Lower leg skin (tissue), 4 donors: ENCODE measurements at regions not wholly inside any gene's neighbourhood (a gene's known extent, or its start where the extent isn't known, plus 50 kb on each side); places are given as distances from the start of the nearest gene placed in this dataset.

Experiments
- DNase-seq, 2 donors: peaks; one replicate each; pipeline ENCODE4 v3.0.0-alpha.2; 2019; ENCODE audit warnings: low spot score in 2 of 2
- H3K4me3 ChIP-seq: fragments of 200-600 bp; sonication (generic); 2 replicates; pipeline ENCODE4 v1.5.1; 2017; ENCODE audit warnings: mild to moderate bottlenecking, low read depth; ENCODE audit not compliant: poor library complexity, severe bottlenecking
- POLR2A ChIP-seq, 2 donors: fragments of 450-650 bp; IDR thresholded peaks; one replicate each; pipeline ENCODE4 v1.6.1; 2016 to 2017; ENCODE audit warnings: antibody characterized with exemption in 2 of 2, mild to moderate bottlenecking in 1 of 2, moderate library complexity in 1 of 2
- WGBS, 2 donors: methylation state at CpG; one replicate each; pipeline ENCODE4 v1.1.5; 2018; 5-methylcytosine and 5-hydroxymethylcytosine counted together
- intact Hi-C: fragments of 100-400 bp; cut with DNase I; formaldehyde crosslinking; loops from one replicate; pipeline ENCODE4 v1.15.0; 2023; ENCODE audit warnings: low total_unique reads
- TF ChIP-seq, protein P1 (sequence below), 3 donors: fragments of 450-650 bp; IDR thresholded peaks; one replicate each; pipeline ENCODE4 v1.5.1; 2016; ENCODE audit warnings: antibody characterized with exemption in 3 of 3, mild to moderate bottlenecking in 3 of 3, moderate library complexity in 2 of 3

DNA sequence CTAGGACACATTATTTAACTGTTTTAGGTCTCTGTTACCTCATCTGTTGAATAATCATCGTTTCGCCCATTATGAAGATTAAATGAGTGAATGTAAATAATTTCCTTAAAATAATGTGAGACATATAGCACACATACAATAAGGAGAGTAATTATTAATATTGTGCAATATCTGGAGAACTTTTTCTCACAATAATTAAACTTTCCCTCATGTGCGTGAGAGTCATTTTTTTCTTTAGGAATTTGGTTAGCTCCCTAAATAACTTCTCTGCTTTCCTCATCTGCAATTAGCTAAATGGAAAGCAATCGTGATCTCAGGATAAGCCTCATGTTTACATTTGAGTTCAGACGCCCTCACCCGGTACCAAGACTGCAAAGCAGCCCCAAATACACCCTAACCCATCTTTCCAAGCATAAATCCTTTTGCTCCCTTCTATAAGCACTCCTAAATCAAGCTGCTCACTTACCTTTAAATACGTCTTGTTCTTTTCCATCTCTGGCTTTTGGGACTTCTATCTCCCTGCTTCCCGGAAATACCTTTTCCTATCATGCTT is 78.8 kb downstream of the MZT1 start:
- TF ChIP-seq POLR2A (IDR thresholded peaks at IDR 0.05): no peak
- TF ChIP-seq, protein P1, sequence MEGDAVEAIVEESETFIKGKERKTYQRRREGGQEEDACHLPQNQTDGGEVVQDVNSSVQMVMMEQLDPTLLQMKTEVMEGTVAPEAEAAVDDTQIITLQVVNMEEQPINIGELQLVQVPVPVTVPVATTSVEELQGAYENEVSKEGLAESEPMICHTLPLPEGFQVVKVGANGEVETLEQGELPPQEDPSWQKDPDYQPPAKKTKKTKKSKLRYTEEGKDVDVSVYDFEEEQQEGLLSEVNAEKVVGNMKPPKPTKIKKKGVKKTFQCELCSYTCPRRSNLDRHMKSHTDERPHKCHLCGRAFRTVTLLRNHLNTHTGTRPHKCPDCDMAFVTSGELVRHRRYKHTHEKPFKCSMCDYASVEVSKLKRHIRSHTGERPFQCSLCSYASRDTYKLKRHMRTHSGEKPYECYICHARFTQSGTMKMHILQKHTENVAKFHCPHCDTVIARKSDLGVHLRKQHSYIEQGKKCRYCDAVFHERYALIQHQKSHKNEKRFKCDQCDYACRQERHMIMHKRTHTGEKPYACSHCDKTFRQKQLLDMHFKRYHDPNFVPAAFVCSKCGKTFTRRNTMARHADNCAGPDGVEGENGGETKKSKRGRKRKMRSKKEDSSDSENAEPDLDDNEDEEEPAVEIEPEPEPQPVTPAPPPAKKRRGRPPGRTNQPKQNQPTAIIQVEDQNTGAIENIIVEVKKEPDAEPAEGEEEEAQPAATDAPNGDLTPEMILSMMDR (IDR thresholded peaks at IDR 0.05): no peak
- intact Hi-C loops: no loop called here
- 52 to 57% methylated on average over 8 of the region's 8 CpGs for WGBS, 2 donors
- no peak for DNase-seq
- no peak overlapping the region for H3K4me3 ChIP-seq

DNA sequence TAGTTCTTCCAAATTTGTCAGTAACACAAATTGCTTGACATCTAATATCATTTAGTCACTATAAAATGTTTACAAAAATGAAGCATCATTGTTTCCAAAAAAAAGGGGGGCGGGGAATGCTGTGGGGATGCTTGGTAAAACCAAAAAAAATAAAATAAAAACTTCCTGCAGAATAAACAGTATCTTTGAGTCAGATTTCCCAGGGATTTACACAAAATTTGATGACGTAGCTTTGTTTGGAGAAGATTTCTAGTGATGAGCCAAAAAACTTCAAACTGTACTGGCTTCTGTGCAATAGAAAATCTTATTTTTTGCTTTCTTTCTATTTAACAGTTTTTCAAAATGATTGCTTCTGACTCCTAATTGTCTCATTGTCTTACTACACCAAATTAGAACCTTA is 80.0 kb downstream of the MZT1 start:
- WGBS, 2 donors: 69 to 71% methylated on average over 2 of the region's 2 CpGs
- intact Hi-C loops: no loop called here
- no peak overlapping the region for H3K4me3 ChIP-seq
- no peak for DNase-seq
- no peak for TF ChIP-seq POLR2A (IDR thresholded peaks at IDR 0.05)
- TF ChIP-seq, protein P1 (IDR thresholded peaks at IDR 0.05): no peak

DNA sequence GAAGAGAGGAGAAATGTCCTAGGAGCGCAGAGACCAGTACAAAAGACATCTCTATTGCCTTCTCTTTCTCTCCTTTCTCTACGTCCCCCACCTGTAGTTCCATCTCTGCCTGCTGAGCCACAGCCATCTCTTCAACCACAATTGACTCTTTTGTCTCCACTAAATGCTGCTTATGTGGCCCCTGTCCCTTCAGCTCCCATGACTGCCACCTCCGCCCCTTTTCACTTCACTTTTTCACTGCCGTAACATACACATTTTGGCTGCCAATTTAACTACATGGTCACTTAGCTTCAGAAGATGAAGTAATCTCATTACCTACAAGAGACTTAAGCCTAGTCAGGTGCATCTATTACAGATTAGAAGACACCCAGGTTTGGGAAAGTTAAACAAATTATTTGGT is 81.9 kb downstream of the MZT1 start:
- WGBS, 2 donors: 83 to 85% methylated on average over 4 of the region's 4 CpGs
- H3K4me3 ChIP-seq: no peak overlapping the region
- TF ChIP-seq, protein P1 (IDR thresholded peaks at IDR 0.05): no peak
- no peak for TF ChIP-seq POLR2A (IDR thresholded peaks at IDR 0.05)
- intact Hi-C loops: no loop called here
- no peak for DNase-seq

DNA sequence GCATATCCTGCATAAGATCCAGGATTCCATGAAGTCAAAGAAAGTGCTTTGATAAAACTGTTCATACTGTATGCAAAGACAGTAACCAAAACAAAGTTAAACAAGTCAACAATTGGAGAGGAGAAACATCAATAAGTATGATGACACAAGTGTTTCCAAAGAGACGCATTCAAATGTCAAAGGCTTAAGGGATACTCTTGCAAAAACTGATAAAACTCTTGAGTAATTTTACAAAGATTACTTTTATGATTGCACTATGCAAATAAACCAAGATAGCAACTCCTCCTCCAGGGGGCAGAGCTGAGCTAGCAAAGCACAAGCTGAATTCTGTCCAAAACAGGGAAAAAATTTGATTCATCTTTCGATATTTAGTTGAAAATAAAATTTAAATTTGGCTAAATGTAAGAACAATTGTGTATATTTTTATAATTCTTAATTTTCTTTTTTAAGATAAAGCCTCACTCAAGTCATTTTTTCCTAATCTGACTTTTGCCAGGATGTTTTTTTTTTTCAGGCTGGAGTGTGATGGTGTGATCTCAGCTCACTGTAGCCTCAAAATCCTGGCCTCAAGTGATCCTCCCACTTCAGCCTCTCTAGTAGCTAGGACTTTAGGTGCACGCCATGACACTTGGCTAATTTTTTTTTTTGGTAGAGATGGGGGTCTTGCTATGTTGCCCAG is 84.0 kb downstream of the MZT1 start:
- H3K4me3 ChIP-seq: no peak overlapping the region
- no peak for TF ChIP-seq POLR2A (IDR thresholded peaks at IDR 0.05)
- TF ChIP-seq, protein P1 (IDR thresholded peaks at IDR 0.05): no peak
- WGBS, 2 donors: 51 to 57% methylated on average over 3 of the region's 3 CpGs
- DNase-seq: no peak
- intact Hi-C loops: no loop called here

DNA sequence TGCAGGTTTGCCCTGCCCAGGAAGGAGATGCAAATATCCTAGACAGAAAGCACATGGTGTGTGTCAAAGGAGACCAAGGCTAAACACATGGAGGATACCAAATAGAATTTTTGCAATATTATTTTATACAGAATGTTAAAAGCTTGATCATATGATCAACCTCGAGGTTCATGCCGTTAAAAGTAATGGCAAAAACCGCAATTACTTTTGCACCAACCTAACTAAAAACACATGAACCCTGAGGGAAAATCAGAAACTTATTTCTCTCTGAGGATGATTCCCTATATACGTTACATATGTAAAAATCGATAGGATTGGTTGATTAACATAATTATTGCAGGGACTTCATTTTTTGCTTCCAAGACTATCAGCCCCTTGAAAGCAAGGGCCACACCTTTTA is 88.1 kb downstream of the MZT1 start:
- 67 to 75% methylated on average over 5 of the region's 5 CpGs for WGBS, 2 donors
- H3K4me3 ChIP-seq: no peak overlapping the region
- intact Hi-C loops: no loop called here

More for the DNA sequence above, 88.1 kb downstream of the MZT1 start:
- no peak for DNase-seq
- TF ChIP-seq POLR2A (IDR thresholded peaks at IDR 0.05): no peak
- TF ChIP-seq, protein P1 (IDR thresholded peaks at IDR 0.05): no peak
